ENCODE measurements at regions not wholly inside any gene's neighbourhood (a gene's known extent, or its start where the extent isn't known, plus 50 kb on each side); places are given as distances from the start of the nearest gene placed in this dataset.

GRCh38 chr1:68780919-68781318, 284.0 kb upstream of the DEPDC1 start:
- Histone ChIP-seq H3K36me3 (ENCODE audit: control insufficient read depth, insufficient read depth, low read length) (no peaks in the 10 kb centered on the region), H3K27ac (ENCODE audit: low read depth, low read length, severe bottlenecking) (no peak overlapping the region), H3K4me1 (ENCODE audit: control insufficient read depth, insufficient read depth, low read length, poor library complexity, severe bottlenecking) (no peaks in the 10 kb centered on the region), H3K4me3 (ENCODE audit: extremely low read depth, insufficient read depth, low read length, poor library complexity, severe bottlenecking) (no peak overlapping the region), H3K9me3 (ENCODE audit: control insufficient read depth, low read length) (peaks cover 4% of the 10 kb centered on the region)
- 66 to 83% methylated on average over 3 to 4 of the region's 5 CpGs for WGBS, 2 experiments (ENCODE audit: insufficient coverage in 2 of 2)

- Histone ChIP-seq H3K36me3 (ENCODE audit: control insufficient read depth, insufficient read depth, low read length) (no peaks in the 10 kb centered on the region), H3K4me3 (ENCODE audit: extremely low read depth, insufficient read depth, low read length, poor library complexity, severe bottlenecking) (no peak overlapping the region), H3K9me3 (ENCODE audit: control insufficient read depth, low read length) (peaks cover 4% of the 10 kb centered on the region), H3K4me1 (ENCODE audit: control insufficient read depth, insufficient read depth, low read length, poor library complexity, severe bottlenecking) (no peaks in the 10 kb centered on the region), H3K27ac (ENCODE audit: low read depth, low read length, severe bottlenecking) (no peak overlapping the region)
Observed at GRCh38 chr1:68782890-68783289, 286.0 kb upstream of the DEPDC1 start.

- Histone ChIP-seq H3K36me3 (ENCODE audit: control insufficient read depth, insufficient read depth, low read length) (no peaks in the 10 kb centered on the region), H3K27ac (ENCODE audit: low read depth, low read length, severe bottlenecking) (no peak overlapping the region), H3K9me3 (ENCODE audit: control insufficient read depth, low read length) (no peaks in the 10 kb centered on the region), H3K4me3 (ENCODE audit: extremely low read depth, insufficient read depth, low read length, poor library complexity, severe bottlenecking) (no peak overlapping the region), H3K4me1 (ENCODE audit: control insufficient read depth, insufficient read depth, low read length, poor library complexity, severe bottlenecking) (no peaks in the 10 kb centered on the region)
- no CpG with 5 or more reads among the region's 2 CpGs for WGBS, 2 experiments (ENCODE audit: insufficient coverage in 2 of 2)
Observed at GRCh38 chr1:68785328-68785727, 288.4 kb upstream of the DEPDC1 start.

- Histone ChIP-seq H3K36me3 (ENCODE audit: control insufficient read depth, insufficient read depth, low read length) (no peaks in the 10 kb centered on the region), H3K4me3 (ENCODE audit: extremely low read depth, insufficient read depth, low read length, poor library complexity, severe bottlenecking) (no peak overlapping the region), H3K27ac (ENCODE audit: low read depth, low read length, severe bottlenecking) (no peak overlapping the region), H3K9me3 (ENCODE audit: control insufficient read depth, low read length) (no peaks in the 10 kb centered on the region), H3K4me1 (ENCODE audit: control insufficient read depth, insufficient read depth, low read length, poor library complexity, severe bottlenecking) (no peaks in the 10 kb centered on the region)
- WGBS, 2 experiments (ENCODE audit: insufficient coverage in 2 of 2), result no CpG with 5 or more reads among the region's 1 CpG
Observed at GRCh38 chr1:68788762-68789161, 291.9 kb upstream of the DEPDC1 start.

GRCh38 chr1:68791800-68792199, 294.9 kb upstream of the DEPDC1 start:
- H3K4me1 ChIP-seq (ENCODE audit: control insufficient read depth, insufficient read depth, low read length, poor library complexity, severe bottlenecking), result no peaks in the 10 kb centered on the region
- no peaks in the 10 kb centered on the region for H3K9me3 ChIP-seq (ENCODE audit: control insufficient read depth, low read length)
- no peaks in the 10 kb centered on the region for H3K36me3 ChIP-seq (ENCODE audit: control insufficient read depth, insufficient read depth, low read length)
- H3K27ac ChIP-seq (ENCODE audit: low read depth, low read length, severe bottlenecking), result no peak overlapping the region
- no peak overlapping the region for H3K4me3 ChIP-seq (ENCODE audit: extremely low read depth, insufficient read depth, low read length, poor library complexity, severe bottlenecking)
- 89% methylated on average over 1 of the region's 3 CpGs; no CpG with 5 or more reads in 1 of the 2 experiments for WGBS, 2 experiments (ENCODE audit: insufficient coverage in 2 of 2)

GRCh38 chr1:68795956-68796355, 299.1 kb upstream of the DEPDC1 start:
- Histone ChIP-seq H3K4me3 (ENCODE audit: extremely low read depth, insufficient read depth, low read length, poor library complexity, severe bottlenecking) (no peak overlapping the region), H3K4me1 (ENCODE audit: control insufficient read depth, insufficient read depth, low read length, poor library complexity, severe bottlenecking) (no peaks in the 10 kb centered on the region), H3K27ac (ENCODE audit: low read depth, low read length, severe bottlenecking) (no peak overlapping the region), H3K36me3 (ENCODE audit: control insufficient read depth, insufficient read depth, low read length) (no peaks in the 10 kb centered on the region), H3K9me3 (ENCODE audit: control insufficient read depth, low read length) (no peaks in the 10 kb centered on the region)

- H3K4me1 ChIP-seq (ENCODE audit: control insufficient read depth, insufficient read depth, low read length, poor library complexity, severe bottlenecking), result no peaks in the 10 kb centered on the region
- no peaks in the 10 kb centered on the region for H3K36me3 ChIP-seq (ENCODE audit: control insufficient read depth, insufficient read depth, low read length)
- no peaks in the 10 kb centered on the region for H3K9me3 ChIP-seq (ENCODE audit: control insufficient read depth, low read length)
- H3K27ac ChIP-seq (ENCODE audit: low read depth, low read length, severe bottlenecking), result no peak overlapping the region
- no peak overlapping the region for H3K4me3 ChIP-seq (ENCODE audit: extremely low read depth, insufficient read depth, low read length, poor library complexity, severe bottlenecking)
Observed at GRCh38 chr1:68796888-68797287, 300.0 kb upstream of the DEPDC1 start.

- no peaks in the 10 kb centered on the region for H3K9me3 ChIP-seq (ENCODE audit: control insufficient read depth, low read length)
- H3K4me3 ChIP-seq (ENCODE audit: extremely low read depth, insufficient read depth, low read length, poor library complexity, severe bottlenecking), result no peak overlapping the region
- no peak overlapping the region for H3K27ac ChIP-seq (ENCODE audit: low read depth, low read length, severe bottlenecking)
- H3K4me1 ChIP-seq (ENCODE audit: control insufficient read depth, insufficient read depth, low read length, poor library complexity, severe bottlenecking), result no peaks in the 10 kb centered on the region
- no peaks in the 10 kb centered on the region for H3K36me3 ChIP-seq (ENCODE audit: control insufficient read depth, insufficient read depth, low read length)
- WGBS, 2 experiments (ENCODE audit: insufficient coverage in 2 of 2), result no CpG with 5 or more reads among the region's 1 CpG
Observed at GRCh38 chr1:68798071-68798470, 301.2 kb upstream of the DEPDC1 start.

- no peak overlapping the region for H3K27ac ChIP-seq (ENCODE audit: low read depth, low read length, severe bottlenecking)
- no peaks in the 10 kb centered on the region for H3K4me1 ChIP-seq (ENCODE audit: control insufficient read depth, insufficient read depth, low read length, poor library complexity, severe bottlenecking)
- H3K36me3 ChIP-seq (ENCODE audit: control insufficient read depth, insufficient read depth, low read length), result no peaks in the 10 kb centered on the region
- H3K9me3 ChIP-seq (ENCODE audit: control insufficient read depth, low read length), result no peaks in the 10 kb centered on the region
- no peak overlapping the region for H3K4me3 ChIP-seq (ENCODE audit: extremely low read depth, insufficient read depth, low read length, poor library complexity, severe bottlenecking)
Observed at GRCh38 chr1:68799096-68799495, 302.2 kb upstream of the DEPDC1 start.

- no peaks in the 10 kb centered on the region for H3K4me1 ChIP-seq (ENCODE audit: control insufficient read depth, insufficient read depth, low read length, poor library complexity, severe bottlenecking)
- H3K4me3 ChIP-seq (ENCODE audit: extremely low read depth, insufficient read depth, low read length, poor library complexity, severe bottlenecking), result no peak overlapping the region
- 100% methylated on average over 1 of the region's 1 CpG; no CpG with 5 or more reads in 1 of the 2 experiments for WGBS, 2 experiments (ENCODE audit: insufficient coverage in 2 of 2)
- H3K27ac ChIP-seq (ENCODE audit: low read depth, low read length, severe bottlenecking), result no peak overlapping the region
- no peaks in the 10 kb centered on the region for H3K36me3 ChIP-seq (ENCODE audit: control insufficient read depth, insufficient read depth, low read length)
- H3K9me3 ChIP-seq (ENCODE audit: control insufficient read depth, low read length), result no peaks in the 10 kb centered on the region
Observed at GRCh38 chr1:68800182-68800581, 303.3 kb upstream of the DEPDC1 start.

- H3K36me3 ChIP-seq (ENCODE audit: control insufficient read depth, insufficient read depth, low read length), result no peaks in the 10 kb centered on the region
Observed at GRCh38 chr1:68801440-68801839, 304.6 kb upstream of the DEPDC1 start.

GRCh38 chr1:68805097-68805641, 308.3 kb upstream of the DEPDC1 start:
- WGBS, 2 experiments (ENCODE audit: insufficient coverage in 2 of 2), result 80 to 94% methylated on average over 1 to 2 of the region's 2 CpGs
- peaks cover 4% of the 10 kb centered on the region for H3K4me1 ChIP-seq (ENCODE audit: control insufficient read depth, insufficient read depth, low read length, poor library complexity, severe bottlenecking)
- H3K9me3 ChIP-seq (ENCODE audit: control insufficient read depth, low read length), result no peaks in the 10 kb centered on the region
- H3K4me3 ChIP-seq (ENCODE audit: extremely low read depth, insufficient read depth, low read length, poor library complexity, severe bottlenecking), result no peak overlapping the region
- H3K36me3 ChIP-seq (ENCODE audit: control insufficient read depth, insufficient read depth, low read length), result no peaks in the 10 kb centered on the region
- no peak overlapping the region for H3K27ac ChIP-seq (ENCODE audit: low read depth, low read length, severe bottlenecking)

More at GRCh38 chr1:68801440-68801839, 304.6 kb upstream of the DEPDC1 start:
- no peaks in the 10 kb centered on the region for H3K4me1 ChIP-seq (ENCODE audit: control insufficient read depth, insufficient read depth, low read length, poor library complexity, severe bottlenecking)
- H3K4me3 ChIP-seq (ENCODE audit: extremely low read depth, insufficient read depth, low read length, poor library complexity, severe bottlenecking), result no peak overlapping the region
- no peaks in the 10 kb centered on the region for H3K9me3 ChIP-seq (ENCODE audit: control insufficient read depth, low read length)
- H3K27ac ChIP-seq (ENCODE audit: low read depth, low read length, severe bottlenecking), result no peak overlapping the region
- 77 to 100% methylated on average over 3 to 4 of the region's 5 CpGs for WGBS, 2 experiments (ENCODE audit: insufficient coverage in 2 of 2)
